Esophagus squamous epithelium (tissue), 5 donors: ENCODE measurements at regions not wholly inside any gene's neighbourhood (a gene's known extent, or its start where the extent isn't known, plus 50 kb on each side); places are given as distances from the start of the nearest gene placed in this dataset.

Experiments used
- DNase-seq: peaks from one replicate; lab custom pipeline; 2025; lab: John Stamatoyannopoulos, UW
- H3K27ac ChIP-seq, 4 donors: fragments of 200-600 bp; sonication (generic); one replicate each; pipeline ENCODE4 v1.5.1; 2016 to 2019; ENCODE audit warnings: mild to moderate bottlenecking in 1 of 4
- H3K27me3 ChIP-seq, 4 donors: fragments of 200-600 bp; sonication (generic); 1 replicate in 3 of 4; 2 replicates in 1 of 4; pipeline versions ENCODE4 v1.5.1 to v1.6.0; 2017 to 2021; ENCODE audit warnings: antibody characterized with exemption in 1 of 4
- H3K36me3 ChIP-seq, 3 donors: fragments of 200-600 bp; sonication (generic); one replicate each; pipeline ENCODE4 v1.5.1; 2016 to 2019
- H3K4me1 ChIP-seq, 3 donors: fragments of 200-600 bp; sonication (generic); one replicate each; pipeline ENCODE4 v1.5.1; 2017 to 2019
- H3K4me3 ChIP-seq, 4 donors: fragments of 200-600 bp; sonication (generic); 1 replicate in 3 of 4; 2 replicates in 1 of 4; pipeline ENCODE4 v1.5.1; 2016 to 2019; ENCODE audit warnings: mild to moderate bottlenecking in 2 of 4, moderate library complexity in 1 of 4
- H3K9me3 ChIP-seq, 3 donors: fragments of 200-600 bp; sonication (generic); one replicate each; pipeline ENCODE4 v1.5.1; 2016 to 2019
- POLR2A ChIP-seq, 4 donors: fragments of 450-650 bp; IDR thresholded peaks; one replicate each; pipeline ENCODE4 v1.6.1; 2017; ENCODE audit warnings: antibody characterized with exemption in 4 of 4, mild to moderate bottlenecking in 4 of 4, moderate library complexity in 3 of 4
- WGBS, 2 donors: methylation state at CpG; one replicate each; pipeline ENCODE4 v1.1.5; 2018; 5-methylcytosine and 5-hydroxymethylcytosine counted together
- intact Hi-C: fragments of 100-400 bp; cut with DNase I; formaldehyde crosslinking; loops from one replicate; pipeline ENCODE4 v1.15.0; 2022
- TF ChIP-seq, protein P1 (sequence below), 6 experiments: fragments of 450-650 bp in 4 of 6; fragments of 200-600 bp in 2 of 6; sonication (generic) in 2 of 6; IDR thresholded peaks; one replicate each; pipeline ENCODE4 v1.5.1; 2016 to 2019; ENCODE audit warnings: antibody characterized with exemption in 6 of 6, mild to moderate bottlenecking in 4 of 6, moderate library complexity in 4 of 6
- donor health status: DM: yes; HTN: yes; CAD: no.

DNA sequence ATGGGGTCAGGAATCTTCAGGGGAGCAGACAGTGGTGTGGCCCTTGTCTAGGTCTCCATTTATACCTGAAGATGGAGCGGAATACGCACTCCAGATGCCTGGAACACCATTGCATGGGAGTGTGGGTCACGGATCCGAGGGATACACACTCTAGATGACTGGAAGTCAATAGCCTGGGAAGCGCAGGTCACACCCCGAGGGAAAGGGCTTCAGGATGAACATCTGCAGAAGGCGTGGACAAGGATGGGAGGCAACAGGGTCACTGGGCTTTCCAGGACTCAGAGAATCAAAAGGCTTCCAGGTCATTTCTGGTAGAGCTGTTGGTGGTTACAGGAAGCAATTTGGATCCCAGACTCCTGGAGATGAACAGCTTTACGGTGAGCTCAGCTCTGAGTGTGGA, 382.2 kb upstream of the KLF6 start:
- H3K27ac ChIP-seq = no peak overlapping the region
- intact Hi-C loops = no loop called here
- no peak for DNase-seq
- peaks cover 0 to 4% (median 2%) of the 10 kb centered on the region in 3 donors for H3K9me3 ChIP-seq
- 88 to 96% methylated on average over 8 of the region's 8 CpGs for WGBS, 2 donors
- no peaks in the 10 kb centered on the region for H3K36me3 ChIP-seq
- H3K4me3 ChIP-seq = no peak overlapping the region
- peaks cover 0 to 26% (median 0%) of the 10 kb centered on the region in 3 donors for H3K4me1 ChIP-seq
- no peak for TF ChIP-seq POLR2A (IDR thresholded peaks at IDR 0.05)
- TF ChIP-seq, protein P1, sequence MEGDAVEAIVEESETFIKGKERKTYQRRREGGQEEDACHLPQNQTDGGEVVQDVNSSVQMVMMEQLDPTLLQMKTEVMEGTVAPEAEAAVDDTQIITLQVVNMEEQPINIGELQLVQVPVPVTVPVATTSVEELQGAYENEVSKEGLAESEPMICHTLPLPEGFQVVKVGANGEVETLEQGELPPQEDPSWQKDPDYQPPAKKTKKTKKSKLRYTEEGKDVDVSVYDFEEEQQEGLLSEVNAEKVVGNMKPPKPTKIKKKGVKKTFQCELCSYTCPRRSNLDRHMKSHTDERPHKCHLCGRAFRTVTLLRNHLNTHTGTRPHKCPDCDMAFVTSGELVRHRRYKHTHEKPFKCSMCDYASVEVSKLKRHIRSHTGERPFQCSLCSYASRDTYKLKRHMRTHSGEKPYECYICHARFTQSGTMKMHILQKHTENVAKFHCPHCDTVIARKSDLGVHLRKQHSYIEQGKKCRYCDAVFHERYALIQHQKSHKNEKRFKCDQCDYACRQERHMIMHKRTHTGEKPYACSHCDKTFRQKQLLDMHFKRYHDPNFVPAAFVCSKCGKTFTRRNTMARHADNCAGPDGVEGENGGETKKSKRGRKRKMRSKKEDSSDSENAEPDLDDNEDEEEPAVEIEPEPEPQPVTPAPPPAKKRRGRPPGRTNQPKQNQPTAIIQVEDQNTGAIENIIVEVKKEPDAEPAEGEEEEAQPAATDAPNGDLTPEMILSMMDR (IDR thresholded peaks at IDR 0.05) = no peak
- H3K27me3 ChIP-seq = no peaks in the 10 kb centered on the region

DNA sequence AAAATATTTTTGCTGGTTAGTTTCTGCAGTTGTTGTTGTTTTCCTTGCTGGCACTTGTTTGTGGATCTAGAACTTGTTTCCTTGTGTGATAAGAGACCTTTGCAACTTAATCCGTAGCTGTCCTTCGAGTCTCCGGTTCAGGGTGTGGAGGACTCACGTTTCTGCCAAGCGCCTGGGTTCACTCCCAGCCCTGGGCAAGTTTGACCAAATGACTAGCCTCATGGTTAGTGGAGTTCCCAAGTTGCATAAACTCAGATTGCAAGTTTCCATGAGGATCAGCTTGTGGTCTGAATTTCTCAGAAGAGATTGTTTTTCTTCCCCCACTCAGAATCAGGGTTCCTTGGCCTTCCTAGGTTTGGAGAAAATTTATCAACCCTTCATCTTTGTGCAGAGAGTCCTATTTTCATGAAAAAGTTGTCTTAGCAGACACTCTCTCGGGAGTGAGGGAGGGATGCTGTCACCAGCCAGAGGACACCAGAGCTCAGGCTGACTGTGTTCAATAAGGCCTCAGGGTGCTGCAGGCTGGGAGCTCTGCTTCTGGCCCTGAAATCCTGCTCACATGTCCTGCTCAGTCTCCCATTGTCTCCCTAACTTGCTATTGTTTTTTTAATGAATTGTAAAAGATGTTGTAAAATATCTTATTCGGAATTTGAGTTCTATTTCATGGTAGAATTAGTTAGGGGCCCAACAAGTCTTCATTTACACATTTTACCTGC, 377.7 kb upstream of the KLF6 start:
- TF ChIP-seq, protein P1 (IDR thresholded peaks at IDR 0.05) = no peak
- TF ChIP-seq POLR2A (IDR thresholded peaks at IDR 0.05) = no peak
- Histone ChIP-seq H3K9me3 (no peaks in the 10 kb centered on the region), H3K4me1 (peaks cover 0 to 4% (median 0%) of the 10 kb centered on the region in 3 donors), H3K36me3 (no peaks in the 10 kb centered on the region), H3K4me3 (no peak overlapping the region), H3K27me3 (no peaks in the 10 kb centered on the region), H3K27ac (no peak overlapping the region)
- intact Hi-C loops = no loop called here
- WGBS, 2 donors = 80% methylated on average over 7 of the region's 7 CpGs
- no peak for DNase-seq

DNA sequence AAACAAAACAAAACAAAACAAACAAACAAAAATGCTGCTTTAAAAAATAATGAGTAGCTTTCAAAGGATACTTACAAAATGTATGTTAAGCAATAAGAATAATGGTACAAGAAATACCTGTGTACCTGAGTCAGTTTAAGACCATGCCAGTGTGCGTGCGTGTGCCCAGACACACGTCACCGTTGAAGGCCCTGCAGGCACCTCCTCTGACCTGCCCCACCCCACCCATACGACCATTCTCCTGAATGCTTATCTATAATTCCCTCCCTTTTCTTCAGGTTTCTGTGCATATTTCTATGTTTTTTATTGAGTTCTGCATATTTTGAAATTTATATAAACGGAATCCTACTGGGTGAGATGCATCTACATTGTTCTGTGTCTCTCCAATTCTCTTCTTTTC, 374.2 kb upstream of the KLF6 start:
- H3K4me3 ChIP-seq = no peak overlapping the region
- no peak for TF ChIP-seq POLR2A (IDR thresholded peaks at IDR 0.05)
- TF ChIP-seq, protein P1 (IDR thresholded peaks at IDR 0.05) = no peak
- no peaks in the 10 kb centered on the region for H3K27me3 ChIP-seq
- DNase-seq = no peak
- intact Hi-C loops = no loop called here
- H3K36me3 ChIP-seq = no peaks in the 10 kb centered on the region
- WGBS, 2 donors = 74 to 81% methylated on average over 6 of the region's 6 CpGs
- no peaks in the 10 kb centered on the region for H3K9me3 ChIP-seq
- H3K4me1 ChIP-seq = no peaks in the 10 kb centered on the region
- no peak overlapping the region for H3K27ac ChIP-seq

DNA sequence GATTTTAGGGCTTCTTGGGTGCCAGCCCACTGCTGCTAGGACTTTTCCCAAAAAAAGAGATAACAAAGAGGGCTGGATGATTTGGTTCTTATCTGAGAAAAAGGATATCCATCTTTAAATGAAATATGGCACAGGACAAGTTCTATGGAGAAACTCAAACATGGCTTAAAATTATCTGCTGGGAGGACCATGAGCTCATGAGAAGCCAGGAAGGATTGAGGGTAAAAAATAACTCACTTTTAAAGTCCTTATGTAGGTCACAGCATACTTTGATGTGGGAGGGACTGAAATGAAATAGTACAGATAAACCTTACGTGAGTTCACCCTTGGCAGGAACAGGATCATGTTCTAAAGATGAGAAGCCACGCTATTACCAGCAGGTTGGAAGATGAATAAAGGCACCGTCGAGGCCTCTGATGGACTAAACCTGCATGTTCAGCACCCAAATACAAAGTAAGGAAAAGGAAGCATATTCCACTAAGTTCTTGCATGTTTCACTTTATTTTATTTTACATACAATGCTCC, 369.2 kb upstream of the KLF6 start:
- TF ChIP-seq, protein P1 (IDR thresholded peaks at IDR 0.05) = no peak
- TF ChIP-seq POLR2A (IDR thresholded peaks at IDR 0.05) = no peak
- no peaks in the 10 kb centered on the region for H3K27me3 ChIP-seq
- no peaks in the 10 kb centered on the region for H3K4me1 ChIP-seq
- H3K27ac ChIP-seq = no peak overlapping the region
- H3K4me3 ChIP-seq = no peak overlapping the region
- H3K36me3 ChIP-seq = no peaks in the 10 kb centered on the region
- DNase-seq = no peak
- no peaks in the 10 kb centered on the region for H3K9me3 ChIP-seq
- intact Hi-C loops = no loop called here
- WGBS, 2 donors = 82 to 90% methylated on average over 4 of the region's 4 CpGs

DNA sequence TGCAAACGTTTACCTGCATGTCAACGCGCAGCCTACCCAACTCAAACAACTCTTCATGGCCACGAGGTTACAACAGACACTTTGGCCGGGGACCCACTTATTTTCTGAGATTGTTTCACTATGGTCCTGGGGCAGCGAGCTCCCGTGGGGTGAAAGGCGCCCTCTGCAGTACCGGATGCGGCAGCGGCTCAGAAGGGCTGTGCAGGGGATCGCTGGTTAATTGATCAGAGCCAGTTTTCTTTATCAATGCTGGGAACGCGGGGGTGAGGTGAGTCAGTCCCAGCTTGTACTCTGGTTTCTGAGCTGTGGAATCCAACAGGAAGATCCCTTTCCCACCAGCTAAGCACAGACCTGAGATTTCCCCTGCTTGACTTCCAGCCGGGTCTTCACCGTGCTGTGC, 366.5 kb upstream of the KLF6 start:
- H3K27ac ChIP-seq = no peak overlapping the region
- no peaks in the 10 kb centered on the region for H3K27me3 ChIP-seq
- no peaks in the 10 kb centered on the region for H3K4me1 ChIP-seq
- no peak for DNase-seq
- H3K4me3 ChIP-seq = no peak overlapping the region
- WGBS, 2 donors = 82 to 85% methylated on average over 16 of the region's 16 CpGs
- H3K9me3 ChIP-seq = no peaks in the 10 kb centered on the region
- intact Hi-C loops = no loop called here
- H3K36me3 ChIP-seq = no peaks in the 10 kb centered on the region
- TF ChIP-seq POLR2A (IDR thresholded peaks at IDR 0.05) = no peak
- TF ChIP-seq, protein P1 (IDR thresholded peaks at IDR 0.05) = no peak
